GM23338 (cell line): ENCODE measurements at regions not wholly inside any gene's neighbourhood (a gene's known extent, or its start where the extent isn't known, plus 50 kb on each side); places are given as distances from the start of the nearest gene placed in this dataset.

Experiments used
- ATAC-seq: fragments of 200-7000 bp; cut with Tn5 transposase; 3 replicates; pipeline ENCODE4 v1.9.1; 2020
- DNase-seq: peaks from one replicate; pipeline ENCODE4 v3.0.0-alpha.2; 2015; ENCODE audit warnings: low spot score
- H2AFZ ChIP-seq: fragments of 200-600 bp; sonication (generic); 2 replicates; pipeline ENCODE4 v1.8.0; 2016; ENCODE audit warnings: antibody characterized with exemption, mild to moderate bottlenecking, moderate library complexity
- H3F3A ChIP-seq: fragments of 200-600 bp; sonication (generic); replicated peaks from 2 replicates; pipeline ENCODE4 v1.8.0; 2017; ENCODE audit warnings: antibody characterized with exemption, mixed run types, low read depth
- H3K27ac ChIP-seq: fragments of 200-600 bp; sonication (generic); 2 replicates; pipeline ENCODE4 v1.6.1; 2016; ENCODE audit warnings: low read depth
- H3K27me3 ChIP-seq: fragments of 200-600 bp; sonication (generic); 2 replicates; pipeline ENCODE4 v1.8.0; 2016; ENCODE audit warnings: mild to moderate bottlenecking, mixed run types, moderate library complexity; ENCODE audit not compliant: insufficient read depth
- H3K36me3 ChIP-seq: fragments of 200-600 bp; sonication (generic); 2 replicates; pipeline ENCODE4 v1.8.0; 2016; ENCODE audit warnings: mild to moderate bottlenecking; ENCODE audit not compliant: insufficient read depth
- H3K4me1 ChIP-seq: fragments of 200-600 bp; sonication (generic); 2 replicates; pipeline ENCODE4 v1.8.0; 2016; ENCODE audit warnings: mild to moderate bottlenecking, moderate library complexity; ENCODE audit not compliant: insufficient read depth
- H3K4me2 ChIP-seq: fragments of 200-600 bp; sonication (generic); 2 replicates; pipeline ENCODE4 v1.7.1; 2017; ENCODE audit warnings: mixed run types
- H3K4me3 ChIP-seq: fragments of 200-600 bp; sonication (generic); 2 replicates; pipeline ENCODE4 v1.6.1; 2016; ENCODE audit warnings: mixed run types
- H3K79me2 ChIP-seq: fragments of 200-600 bp; sonication (generic); replicated peaks from 2 replicates; pipeline ENCODE4 v1.8.0; 2017; ENCODE audit warnings: mild to moderate bottlenecking; ENCODE audit not compliant: insufficient read depth
- H3K9me2 ChIP-seq: fragments of 200-600 bp; sonication (generic); 2 replicates; pipeline ENCODE4 v1.8.0; 2017; ENCODE audit not compliant: insufficient read depth
- H4K20me1 ChIP-seq: fragments of 200-600 bp; sonication (generic); replicated peaks from 2 replicates; pipeline ENCODE4 v1.8.0; 2017; ENCODE audit warnings: mild to moderate bottlenecking; ENCODE audit not compliant: insufficient read depth
- H3K27ac Mint-ChIP-seq: 2 replicates; pipeline ENCODE4 v1.8.0; 2020; ENCODE audit warnings: inconsistent platforms, mild to moderate bottlenecking, moderate library complexity, mixed read lengths
- H3K27me3 Mint-ChIP-seq: 3 replicates; pipeline ENCODE4 v1.8.0; 2022; ENCODE audit warnings: low read depth, mild to moderate bottlenecking, moderate library complexity, mixed read lengths, inconsistent platforms; ENCODE audit not compliant: insufficient read depth, poor library complexity
- H3K36me3 Mint-ChIP-seq: 3 replicates; pipeline ENCODE4 v1.8.0; 2021; ENCODE audit warnings: low read depth, mild to moderate bottlenecking, inconsistent platforms, moderate library complexity, mixed read lengths
- H3K4me1 Mint-ChIP-seq: 3 replicates; pipeline ENCODE4 v1.8.0; 2020; ENCODE audit warnings: mild to moderate bottlenecking, inconsistent platforms, mixed read lengths
- H3K4me3 Mint-ChIP-seq: 3 replicates; pipeline ENCODE4 v1.8.0; 2021; ENCODE audit warnings: moderate library complexity, mild to moderate bottlenecking, inconsistent platforms, mixed read lengths
- H3K9me3 Mint-ChIP-seq: 3 replicates; pipeline ENCODE4 v1.8.0; 2020; ENCODE audit warnings: moderate library complexity, mild to moderate bottlenecking, inconsistent platforms, mixed read lengths
- CREB1 ChIP-seq: fragments of 250-450 bp; sonication (Bioruptor Pico); IDR thresholded peaks from 2 replicates; pipeline ENCODE4 v1.5.0; 2020; ENCODE audit warnings: low read depth, mild to moderate bottlenecking, moderate library complexity
- CTCF ChIP-seq, 2 experiments: fragments of 200-600 bp in 1 of 2; sonication (generic) in 1 of 2; conservative IDR thresholded peaks; 2 replicates each; pipeline versions ENCODE4 v1.5.1 to v1.6.1; 2016 to 2017; ENCODE audit warnings: antibody characterized with exemption in 2 of 2, low read depth in 2 of 2, mild to moderate bottlenecking in 2 of 2, moderate library complexity in 1 of 2
- ETS1 ChIP-seq: IDR thresholded peaks from 2 replicates; pipeline ENCODE4 v1.6.1; 2016; ENCODE audit warnings: antibody characterized with exemption
- EZH2 ChIP-seq: fragments of 200-600 bp; sonication (generic); IDR thresholded peaks from one replicate; pipeline ENCODE4 v1.8.0; 2017; ENCODE audit warnings: antibody characterized with exemption, mild to moderate bottlenecking, low read depth; ENCODE audit not compliant: unreplicated experiment
- EZH2phosphoT487 ChIP-seq: fragments of 200-600 bp; sonication (generic); IDR thresholded peaks from one replicate; pipeline ENCODE4 v1.8.1; 2018; ENCODE audit warnings: antibody characterized with exemption; ENCODE audit not compliant: unreplicated experiment
- JUNB ChIP-seq: IDR thresholded peaks from one replicate; pipeline ENCODE4 v1.6.1; 2016; ENCODE audit warnings: antibody characterized with exemption; ENCODE audit not compliant: unreplicated experiment
- NANOG ChIP-seq: IDR thresholded peaks from 2 replicates; pipeline ENCODE4 v1.6.1; 2016; ENCODE audit warnings: antibody characterized with exemption, borderline replicate concordance
- POLR2AphosphoS5 ChIP-seq: IDR thresholded peaks from 2 replicates; pipeline ENCODE4 v1.6.1; 2016; ENCODE audit warnings: antibody characterized with exemption, low read depth
- REST ChIP-seq: IDR thresholded peaks from one replicate; pipeline ENCODE4 v1.6.1; 2018; ENCODE audit warnings: antibody characterized with exemption; ENCODE audit not compliant: unreplicated experiment
- STAT1 ChIP-seq: IDR thresholded peaks from one replicate; pipeline ENCODE4 v1.6.1; 2016; ENCODE audit warnings: antibody characterized with exemption; ENCODE audit not compliant: unreplicated experiment
- ZNF114 ChIP-seq: fragments of 250-450 bp; sonication (Bioruptor Pico); IDR thresholded peaks from 2 replicates; pipeline ENCODE4 v1.5.0; 2020; ENCODE audit warnings: mild to moderate bottlenecking, moderate library complexity
- ZNF331 ChIP-seq: fragments of 250-450 bp; sonication (Bioruptor Pico); IDR thresholded peaks from 2 replicates; pipeline ENCODE4 v1.5.0; 2020; ENCODE audit warnings: low read depth, mild to moderate bottlenecking, moderate library complexity
- ZNF462 ChIP-seq: fragments of 250-450 bp; sonication (Bioruptor Pico); IDR thresholded peaks from 2 replicates; pipeline ENCODE4 v1.5.0; 2020; ENCODE audit warnings: mild to moderate bottlenecking, moderate library complexity

GRCh38 chr3:135865553-135865952 is 100.0 kb upstream of the PPP2R3A start:
- ATAC-seq (no peak), DNase-seq (no peak)
- H3K27me3 ChIP-seq, result no peaks in the 10 kb centered on the region
- H3K4me3 ChIP-seq, result no peak overlapping the region
- no peaks in the 10 kb centered on the region for H3K4me1 ChIP-seq
- H3K27me3 Mint-ChIP-seq, result no peaks in the 10 kb centered on the region
- no peaks in the 10 kb centered on the region for H3K9me3 Mint-ChIP-seq
- no peak overlapping the region for H3K27ac ChIP-seq
- H3K9me2 ChIP-seq, result peaks cover 12% of the 10 kb centered on the region; the same call in 1 of the 2 replicates
- H3K79me2 ChIP-seq, result no peaks in the 10 kb centered on the region
- H2AFZ ChIP-seq, result no peak overlapping the region
- no peaks in the 10 kb centered on the region for H4K20me1 ChIP-seq
- no peaks in the 10 kb centered on the region for H3K4me1 Mint-ChIP-seq
- H3K4me2 ChIP-seq, result no peak overlapping the region
- H3K27ac Mint-ChIP-seq, result no peak overlapping the region
- no peak overlapping the region for H3K4me3 Mint-ChIP-seq
- no peaks in the 10 kb centered on the region for H3K36me3 Mint-ChIP-seq
- no peaks in the 10 kb centered on the region for H3F3A ChIP-seq
- TF ChIP-seq CTCF (conservative IDR thresholded peaks at IDR 0.05; ENCODE audit: low read depth in 2 of 2) (no peak), ZNF114 (CRISPR knock-in tag) (no peak), EZH2phosphoT487 (no peak), ZNF331 (CRISPR knock-in tag) (no peak), EZH2 (no peak), CREB1 (CRISPR knock-in tag) (no peak), ZNF462 (CRISPR knock-in tag) (no peak), REST (no peak), NANOG (no peak), JUNB (no peak), ETS1 (no peak), STAT1 (no peak), POLR2AphosphoS5 (no peak)
- H3K36me3 ChIP-seq, result no peaks in the 10 kb centered on the region
